Fibroblast of peridontal ligament (primary cell): ENCODE measurements at regions not wholly inside any gene's neighbourhood (a gene's known extent, or its start where the extent isn't known, plus 50 kb on each side); places are given as distances from the start of the nearest gene placed in this dataset.

ENCODE experiments used
- DNase-seq: peaks from one replicate; pipeline ENCODE4 v3.0.0-alpha.2; 2010; ENCODE audit errors: extremely low read depth

DNA sequence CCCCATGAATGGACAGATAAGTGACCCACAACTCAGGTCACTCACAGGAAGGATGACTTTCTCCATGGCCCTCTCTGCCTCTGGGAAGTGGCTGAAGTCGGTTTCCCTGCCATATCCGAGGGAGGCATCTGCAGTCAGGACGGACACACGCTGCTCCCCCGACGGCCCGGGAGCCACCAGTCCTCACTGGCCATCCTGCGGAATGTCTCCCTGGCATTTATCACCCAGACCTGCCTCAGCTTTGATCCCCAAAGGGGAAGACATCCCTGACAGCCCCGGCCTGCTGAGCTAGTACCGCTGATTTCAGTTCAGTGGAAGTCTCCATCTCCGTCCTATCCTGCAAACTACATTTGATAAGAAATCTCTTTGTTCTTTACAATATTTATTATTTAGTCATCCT lies 339.5 kb upstream of the MKI67 start:
- DNase-seq: no peak

DNA sequence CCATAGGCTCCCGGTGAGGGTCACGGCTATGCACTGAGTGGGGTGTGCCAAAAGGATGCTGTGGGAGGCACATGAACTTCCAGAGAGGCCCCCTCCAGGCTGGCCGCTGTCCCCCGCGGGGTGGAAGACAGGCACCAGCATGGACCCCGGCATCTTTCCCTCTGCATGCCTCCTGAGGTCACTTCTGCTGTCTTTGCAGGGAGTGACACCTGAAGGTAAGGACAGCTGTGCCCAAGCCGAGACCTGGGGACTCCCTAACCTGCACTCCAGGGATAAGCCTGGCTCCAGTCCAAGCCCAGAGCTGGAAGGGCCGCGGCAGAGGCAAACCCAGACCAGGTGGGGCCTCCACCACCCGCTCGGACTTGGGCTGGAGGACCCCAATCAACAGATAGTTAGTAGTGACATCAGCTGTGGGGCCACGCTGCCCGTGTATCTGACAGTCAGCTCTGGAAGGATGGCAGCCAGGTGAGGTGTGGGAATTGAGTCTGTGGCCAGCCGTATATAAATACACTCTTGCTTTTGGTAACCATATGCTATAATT lies 340.7 kb upstream of the MKI67 start:
- no peak for DNase-seq

DNA sequence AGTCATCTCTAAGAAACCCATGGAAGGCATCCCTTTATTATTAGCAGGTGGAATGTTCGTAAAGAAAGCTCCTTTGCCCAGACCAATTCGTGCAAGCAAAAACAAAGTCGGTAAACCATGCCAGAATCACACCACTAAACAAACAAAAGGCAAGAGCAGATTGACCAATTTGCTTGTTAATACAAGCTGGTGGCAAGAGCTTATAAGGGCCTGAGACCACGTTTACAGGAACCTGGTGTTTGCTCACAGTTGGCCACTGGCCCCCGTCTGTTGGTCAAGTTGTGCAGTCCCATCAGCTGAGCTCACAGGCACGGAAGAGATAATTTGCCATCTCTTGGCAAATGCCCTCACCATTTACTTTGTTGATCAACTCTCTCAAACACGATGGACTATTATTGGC lies 342.2 kb upstream of the MKI67 start:
- DNase-seq: no peak

DNA sequence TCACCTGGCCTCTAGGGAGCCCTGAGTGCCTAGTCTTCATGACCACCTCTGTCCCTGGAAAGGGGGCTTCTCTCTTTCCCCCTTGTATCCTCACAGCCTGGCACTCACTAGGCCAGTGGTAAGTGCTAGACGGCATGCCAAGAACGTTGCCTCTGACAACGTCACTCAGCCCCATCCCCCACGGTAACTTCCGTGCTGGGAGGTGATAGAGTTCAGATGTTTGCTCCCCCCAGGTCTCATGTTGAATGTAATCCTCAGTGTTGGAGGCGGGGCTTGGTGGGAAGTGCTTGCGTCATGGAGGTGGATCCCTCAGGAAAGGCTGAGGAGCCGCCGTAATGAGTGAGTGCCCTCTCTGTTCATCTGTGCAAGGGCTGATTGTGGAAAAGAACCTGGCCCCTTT lies 343.3 kb upstream of the MKI67 start:
- no peak for DNase-seq

DNA sequence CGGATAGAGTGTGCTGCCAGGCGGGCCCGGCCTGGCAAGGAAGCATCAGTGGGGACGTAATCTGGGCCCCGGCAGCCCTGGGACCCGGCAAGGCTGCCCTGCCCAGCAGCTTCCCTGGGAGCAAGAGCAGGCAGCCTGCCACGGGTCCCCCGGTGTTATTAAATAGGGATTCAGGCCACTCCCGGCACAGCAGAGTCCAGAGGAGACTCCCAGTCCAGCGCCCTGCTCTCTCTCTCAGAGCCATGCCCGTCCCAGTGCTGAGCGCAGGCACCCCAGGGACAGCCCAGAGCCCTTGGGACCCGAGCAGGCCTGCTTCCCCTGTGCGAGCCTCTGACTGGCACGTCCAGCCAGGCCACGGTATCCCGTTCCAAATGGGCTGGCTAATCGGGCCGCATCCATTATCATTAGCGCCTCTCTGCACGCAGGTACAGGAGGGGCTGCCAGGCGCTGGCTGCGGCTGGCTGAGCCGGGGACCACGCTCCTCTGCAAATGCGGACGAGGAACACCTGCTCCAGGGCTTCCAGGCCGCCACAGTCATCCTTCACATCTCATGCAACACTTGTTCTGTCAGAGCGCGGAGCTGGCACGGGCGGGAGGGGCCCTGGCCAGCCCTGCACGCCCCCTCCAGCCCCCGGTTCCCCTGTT lies 344.2 kb upstream of the MKI67 start:
- no peak for DNase-seq

DNA sequence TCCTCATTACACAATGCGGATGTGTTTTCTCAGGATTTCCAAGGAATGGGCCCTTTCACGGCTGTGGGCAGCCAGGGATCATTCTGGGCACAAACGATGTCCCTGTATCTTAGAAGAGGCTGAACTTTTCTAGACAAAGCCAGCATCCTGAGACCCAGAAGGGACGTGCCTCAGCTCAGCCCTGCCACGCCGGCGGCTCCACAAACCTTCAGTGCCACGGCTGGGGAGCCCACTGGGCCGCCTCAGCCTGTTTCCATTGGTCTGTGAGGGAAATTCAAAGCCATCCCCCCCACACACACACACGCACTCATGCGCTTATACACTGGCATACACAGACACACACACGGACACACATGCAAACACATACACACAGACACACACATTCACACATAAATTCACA lies 344.9 kb upstream of the MKI67 start:
- no peak for DNase-seq

DNA sequence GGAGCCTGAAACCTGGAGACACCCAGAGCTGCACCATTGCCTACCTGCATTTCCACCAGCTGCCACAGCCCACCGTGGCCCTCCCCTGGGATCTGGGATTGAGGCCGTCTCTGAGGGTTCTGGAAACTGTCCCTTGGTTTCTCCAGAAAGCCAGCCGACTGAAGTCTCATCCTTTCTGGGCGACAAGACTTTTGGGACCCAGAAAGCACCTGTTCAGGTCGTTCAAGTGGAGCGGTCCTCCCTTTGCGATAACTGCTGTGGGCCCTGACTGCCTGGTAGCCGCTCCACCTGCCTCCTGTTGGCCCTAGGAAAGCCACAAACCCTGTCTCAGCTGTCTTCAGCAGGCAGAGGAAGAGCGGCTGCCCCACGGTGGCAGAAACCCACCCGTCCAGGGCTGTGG lies 346.0 kb upstream of the MKI67 start:
- no peak for DNase-seq

DNA sequence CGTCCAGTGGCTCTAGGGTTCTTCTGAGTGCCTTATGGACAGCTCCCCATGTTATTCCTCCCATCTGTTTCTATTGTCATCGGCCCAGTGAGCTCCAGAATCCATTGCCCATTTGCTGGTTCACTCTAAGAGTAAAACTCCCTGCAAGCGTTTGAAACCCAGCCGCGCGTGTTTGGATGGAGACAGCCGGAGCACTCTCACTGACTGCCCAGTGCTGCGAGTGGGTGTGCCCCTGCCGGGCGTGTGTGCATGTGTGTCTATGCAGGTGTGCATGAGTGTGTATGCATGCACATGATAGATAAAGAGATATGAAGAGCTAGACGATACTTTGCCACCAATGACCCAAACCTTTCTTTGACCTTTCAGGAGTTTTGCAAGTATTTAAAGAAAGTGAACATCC lies 347.2 kb upstream of the MKI67 start:
- DNase-seq: no peak

DNA sequence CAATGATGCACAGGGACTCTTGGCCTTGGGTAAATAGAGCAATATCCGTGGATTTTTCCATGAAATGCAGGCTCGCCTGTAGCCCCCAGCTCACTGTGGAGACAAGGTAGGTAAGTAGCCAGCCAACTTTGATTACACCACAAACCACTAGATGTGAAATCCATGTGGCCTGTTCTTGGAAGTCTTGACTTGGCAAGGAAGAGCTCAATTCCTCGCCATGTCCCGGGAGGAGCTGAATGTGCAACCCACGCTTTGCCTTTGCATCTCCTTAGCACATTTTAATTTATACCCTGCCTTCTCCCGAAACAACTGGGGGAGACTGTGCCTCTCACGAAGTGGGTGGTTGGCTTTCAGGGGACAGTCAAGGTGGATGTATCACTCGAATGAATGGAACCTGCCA lies 347.7 kb upstream of the MKI67 start:
- DNase-seq: no peak

DNA sequence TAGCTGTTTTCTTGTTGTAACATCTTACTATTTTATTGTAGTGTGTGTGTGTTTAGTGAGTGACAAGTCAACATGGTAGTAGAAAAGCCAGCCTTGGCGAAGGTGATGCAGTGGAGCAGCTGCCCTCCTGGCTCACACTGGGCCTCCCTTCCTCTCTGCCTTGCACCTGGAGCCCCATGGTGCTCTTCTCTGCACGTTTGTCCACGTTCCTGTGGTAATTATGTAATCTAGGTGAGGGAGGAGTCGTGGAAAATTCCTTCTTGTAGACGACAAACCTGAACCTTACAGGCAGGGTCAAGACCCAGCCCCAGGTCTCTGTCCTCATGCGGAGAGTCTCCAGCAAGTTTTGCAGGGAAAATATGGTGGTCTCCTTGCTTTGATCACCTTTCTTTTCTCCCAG lies 348.3 kb upstream of the MKI67 start:
- DNase-seq: no peak

DNA sequence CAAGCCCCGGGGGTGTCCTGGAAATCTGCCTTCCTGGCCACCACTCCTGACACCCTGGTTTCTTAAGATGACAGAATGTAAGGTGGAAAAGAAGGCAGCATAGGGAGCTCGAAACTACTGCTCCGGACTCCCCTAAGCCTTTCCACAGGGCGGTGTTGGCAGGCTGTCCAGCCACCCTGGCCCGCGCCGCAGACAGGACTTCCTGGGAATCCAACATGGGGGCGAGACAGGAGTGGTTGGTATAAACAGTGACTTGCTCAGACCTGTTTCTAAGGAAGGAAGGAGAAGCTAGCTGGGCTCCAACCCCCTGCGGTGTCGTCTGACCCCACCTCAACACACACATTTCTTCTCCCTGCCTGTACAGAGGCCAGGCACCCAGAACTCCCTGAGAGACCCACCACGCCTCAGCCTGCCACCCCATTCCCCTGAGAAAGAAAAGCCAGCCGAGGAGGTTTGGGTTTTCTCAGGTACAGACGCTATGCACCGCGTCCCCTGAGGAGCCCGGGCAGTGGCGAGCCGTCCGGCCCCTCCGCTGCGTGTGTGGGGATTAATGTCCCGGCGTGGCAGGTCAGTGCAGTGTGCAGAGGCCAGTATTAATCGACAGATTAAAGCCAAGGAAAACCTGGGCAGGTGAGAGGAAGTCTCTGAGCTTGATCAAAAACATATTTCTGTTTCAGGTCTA lies 349.6 kb upstream of the MKI67 start:
- DNase-seq: no peak

DNA sequence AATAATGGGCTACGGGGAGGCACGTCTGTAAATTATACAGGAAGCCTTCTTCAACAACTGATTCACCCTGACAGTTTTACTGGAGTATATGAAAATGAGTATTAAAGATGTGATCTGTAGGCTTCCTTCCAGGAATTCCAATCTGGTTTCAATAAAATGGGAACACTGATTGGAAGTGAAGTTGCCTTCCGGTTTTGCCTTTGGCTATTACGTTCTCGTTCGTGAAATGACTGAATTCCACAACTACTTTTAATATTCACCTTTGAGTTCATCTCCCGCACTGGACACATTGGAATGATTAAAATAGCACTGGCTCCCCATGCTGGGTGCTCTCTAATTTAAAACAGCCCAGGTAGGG lies 350.1 kb upstream of the MKI67 start:
- no peak for DNase-seq

DNA sequence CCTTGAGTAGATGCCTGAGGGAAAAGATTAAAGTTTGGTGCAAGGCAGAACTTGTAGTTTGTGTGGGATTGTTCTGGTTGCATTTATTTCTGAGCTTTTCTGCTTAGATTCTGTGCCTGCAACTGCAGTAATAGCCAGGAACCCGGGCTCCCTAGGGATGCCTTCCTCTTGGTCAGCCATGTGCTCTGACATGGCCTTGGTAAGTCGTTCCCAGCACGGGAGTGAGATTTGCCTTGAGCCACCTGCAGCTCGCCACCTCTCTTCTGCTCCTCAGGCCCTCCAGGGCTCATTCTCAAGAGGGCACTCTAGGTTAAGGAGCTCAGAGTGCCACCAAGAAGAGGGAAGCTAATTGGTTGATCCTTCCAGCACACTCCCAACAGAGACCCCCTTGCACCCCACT lies 350.6 kb upstream of the MKI67 start:
- DNase-seq: no peak

DNA sequence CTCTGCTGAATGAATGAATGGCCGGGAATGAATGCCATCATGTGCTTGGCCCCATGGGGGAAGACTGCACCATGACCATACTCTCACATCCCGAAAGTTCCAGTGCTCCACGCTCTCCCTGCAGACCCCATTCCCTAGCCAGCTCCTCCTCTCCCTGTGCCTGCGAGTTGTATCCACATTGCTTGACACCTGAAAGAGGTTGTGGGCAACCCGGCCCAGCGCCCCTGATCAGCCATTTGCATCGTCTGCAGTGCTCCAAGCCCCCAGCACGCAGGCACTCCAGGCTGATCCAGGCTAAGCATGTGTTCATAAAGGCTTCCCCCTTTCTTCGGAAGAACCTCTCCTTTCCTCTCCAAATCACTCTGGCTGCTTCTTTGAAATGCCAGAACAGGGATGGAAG lies 354.4 kb upstream of the MKI67 start:
- DNase-seq: no peak

DNA sequence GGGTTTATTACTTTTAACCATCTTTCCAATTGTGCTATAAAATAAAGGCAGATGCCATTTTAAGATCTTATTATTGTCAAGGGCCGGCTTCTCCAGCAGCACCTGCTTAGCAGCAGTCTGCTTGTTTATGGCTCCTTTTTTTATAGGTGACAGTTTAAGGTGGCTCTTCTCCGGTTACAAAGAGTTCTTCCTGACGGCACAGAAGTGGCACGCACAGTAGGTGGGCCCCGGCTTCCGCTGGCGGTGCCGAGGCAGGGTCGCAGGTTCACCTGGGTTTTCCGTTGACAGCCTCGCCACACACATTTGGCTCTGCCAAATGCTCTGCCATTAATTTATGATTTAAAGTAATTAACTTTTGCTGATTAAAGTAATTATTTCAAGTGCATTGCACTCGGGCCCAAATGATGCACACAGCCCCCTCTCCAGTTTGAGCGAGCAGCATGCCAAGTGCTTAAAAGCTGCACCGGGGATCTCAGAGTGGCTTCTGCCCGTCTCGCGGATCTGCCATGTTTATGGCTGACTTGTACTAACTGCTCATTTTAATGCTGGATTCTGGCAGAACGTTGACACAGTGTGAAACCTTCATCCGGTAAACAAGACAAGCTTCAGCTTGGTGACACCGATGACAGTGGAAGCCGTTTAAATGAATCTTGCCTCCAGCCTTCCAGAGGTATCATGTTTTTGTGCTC lies 355.1 kb upstream of the MKI67 start:
- DNase-seq: no peak

DNA sequence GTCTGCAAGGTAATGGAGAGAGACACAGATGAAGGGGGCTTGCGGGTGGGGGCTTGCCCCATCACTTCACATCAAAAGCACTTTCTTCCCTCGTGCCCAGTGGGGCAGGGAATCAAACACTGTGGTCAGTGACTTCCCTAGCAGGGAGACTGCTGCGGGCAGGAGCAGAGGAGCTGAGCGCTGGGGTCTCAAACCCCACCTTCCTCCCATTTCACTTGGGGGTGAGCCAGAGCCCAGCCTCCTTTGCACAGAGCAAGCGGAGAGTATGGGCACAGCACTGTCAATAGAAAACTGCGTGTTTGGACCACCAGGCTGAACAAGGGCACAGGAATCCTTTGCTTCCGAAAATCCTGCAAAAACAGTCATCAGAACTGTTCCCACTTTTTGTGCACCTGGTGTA lies 355.8 kb upstream of the MKI67 start:
- no peak for DNase-seq

DNA sequence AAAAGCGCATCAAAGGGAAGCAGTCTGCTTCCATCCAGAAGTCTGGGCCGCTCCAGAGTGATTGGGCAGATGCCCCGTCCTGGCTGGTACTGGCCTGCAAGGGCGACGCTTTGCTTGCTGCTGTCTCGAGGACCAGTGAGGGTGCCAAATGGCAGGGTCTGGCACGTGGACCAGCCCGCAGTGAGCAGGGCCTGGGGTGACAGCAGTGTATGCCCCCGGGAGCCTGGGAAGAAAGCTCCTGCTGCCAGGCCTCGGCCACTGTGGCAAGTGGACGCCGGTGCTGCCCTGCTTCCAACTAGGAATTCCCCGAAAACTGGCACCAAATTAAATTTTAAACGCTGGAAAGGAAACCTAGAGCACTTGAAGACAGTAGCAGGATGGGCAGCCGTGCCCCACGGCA lies 357.0 kb upstream of the MKI67 start:
- DNase-seq: no peak

DNA sequence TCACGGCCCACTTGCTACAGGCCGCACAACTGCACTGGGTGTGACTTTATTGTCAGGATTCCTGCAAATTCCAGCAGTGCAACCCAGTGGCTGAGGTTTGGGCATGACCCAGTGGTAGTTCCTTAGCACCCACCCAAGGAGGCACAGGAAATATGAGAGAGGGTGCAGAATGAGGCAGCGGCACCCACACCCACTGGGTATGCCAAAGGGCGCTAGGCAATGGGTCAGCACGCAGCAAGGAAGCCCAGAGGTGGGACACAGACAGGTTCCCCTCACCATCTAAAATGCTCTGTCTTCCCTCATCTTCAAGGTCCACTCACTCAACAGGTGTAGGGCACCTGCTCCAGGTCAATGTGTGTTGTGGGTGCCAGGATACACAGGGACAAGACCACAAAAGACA lies 357.8 kb upstream of the MKI67 start:
- DNase-seq: no peak

DNA sequence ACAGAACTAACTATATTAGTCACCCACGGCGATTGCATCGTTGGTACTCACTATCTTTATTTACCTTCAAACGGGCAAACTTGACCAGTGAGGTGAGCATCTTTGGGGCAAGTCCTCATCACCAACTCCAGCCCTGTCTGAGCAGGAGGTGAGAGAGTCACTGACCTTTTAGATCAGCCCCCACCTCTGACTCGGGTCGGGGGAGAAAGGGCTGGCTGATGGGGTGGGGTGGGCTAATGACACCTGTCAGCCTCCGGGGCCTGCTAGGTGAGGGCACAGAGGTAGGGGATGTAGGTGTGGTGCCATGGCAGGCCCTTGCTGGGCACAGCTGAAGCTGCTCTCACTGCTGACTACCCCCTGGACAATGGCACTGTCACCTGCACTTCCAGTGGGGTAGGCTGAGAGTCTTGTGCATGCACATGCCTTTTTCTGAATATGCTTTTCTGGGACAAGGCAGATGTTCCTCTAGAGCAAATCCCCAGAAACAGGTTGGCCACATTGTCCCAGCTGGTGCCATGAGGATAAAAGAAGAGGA lies 359.5 kb upstream of the MKI67 start:
- DNase-seq: no peak

DNA sequence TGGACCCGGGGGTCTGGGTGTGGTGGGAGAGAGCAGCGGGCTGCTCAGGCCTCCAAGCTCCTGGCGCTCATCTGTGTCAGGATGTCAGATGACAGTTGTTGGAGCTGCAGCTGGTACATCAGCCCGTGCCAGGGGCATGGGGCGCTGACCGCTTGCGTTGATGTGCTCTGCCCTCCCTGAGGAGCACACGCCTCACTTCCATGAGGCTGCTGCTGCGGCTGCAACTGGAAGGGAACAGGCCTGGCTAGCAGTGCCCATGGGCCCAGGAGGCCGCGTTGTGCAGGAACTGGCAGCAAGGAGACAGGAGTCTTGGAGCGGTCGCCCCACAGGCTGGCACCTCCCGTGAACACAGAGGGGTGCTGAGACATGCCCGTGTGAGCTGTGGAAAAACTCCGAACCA lies 361.3 kb upstream of the MKI67 start:
- DNase-seq: no peak

DNA sequence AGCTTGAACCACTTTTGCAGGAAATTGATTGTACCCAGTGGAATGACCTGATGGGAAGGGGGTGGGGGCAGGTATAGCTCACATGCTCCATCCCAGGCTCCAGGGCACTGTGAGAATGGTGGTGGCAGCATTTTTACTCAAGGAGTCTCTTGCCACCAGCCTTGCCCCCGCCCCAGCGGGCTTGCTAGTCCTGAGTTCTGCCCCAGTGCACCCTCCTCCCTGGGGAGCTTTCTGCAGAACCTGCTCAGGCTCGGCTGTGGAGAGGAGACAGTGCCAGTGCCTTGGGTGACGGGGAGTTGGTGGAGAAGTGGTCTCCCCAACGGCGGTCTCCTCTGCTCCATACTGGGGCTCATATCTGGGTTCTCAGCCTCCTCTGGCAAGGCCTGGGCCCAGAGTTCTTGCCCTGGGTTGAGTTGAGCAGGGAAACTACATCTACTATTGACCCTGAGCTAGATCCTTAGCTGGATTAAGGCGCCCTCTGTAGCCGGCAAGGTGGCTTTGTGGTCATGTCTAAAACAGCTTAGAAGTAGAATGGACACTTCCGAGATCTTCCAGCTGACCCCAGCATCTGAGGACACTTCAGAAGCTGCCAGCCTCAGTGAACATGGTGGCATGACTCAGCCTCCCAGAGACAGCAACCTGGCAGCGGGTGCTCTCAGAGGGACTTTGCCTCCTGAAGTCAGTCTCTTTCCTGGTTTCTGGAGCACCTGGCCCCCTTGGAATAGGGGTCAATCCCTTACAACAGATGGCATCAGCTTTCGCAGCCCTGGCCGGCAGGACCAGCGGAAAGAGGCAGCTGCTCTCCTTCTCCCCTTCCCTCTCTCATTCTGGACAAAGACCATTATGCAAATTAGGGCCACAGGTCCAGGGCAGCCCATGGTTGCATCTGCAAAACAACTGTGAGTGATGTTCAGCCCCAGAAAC lies 363.4 kb upstream of the MKI67 start:
- no peak for DNase-seq

DNA sequence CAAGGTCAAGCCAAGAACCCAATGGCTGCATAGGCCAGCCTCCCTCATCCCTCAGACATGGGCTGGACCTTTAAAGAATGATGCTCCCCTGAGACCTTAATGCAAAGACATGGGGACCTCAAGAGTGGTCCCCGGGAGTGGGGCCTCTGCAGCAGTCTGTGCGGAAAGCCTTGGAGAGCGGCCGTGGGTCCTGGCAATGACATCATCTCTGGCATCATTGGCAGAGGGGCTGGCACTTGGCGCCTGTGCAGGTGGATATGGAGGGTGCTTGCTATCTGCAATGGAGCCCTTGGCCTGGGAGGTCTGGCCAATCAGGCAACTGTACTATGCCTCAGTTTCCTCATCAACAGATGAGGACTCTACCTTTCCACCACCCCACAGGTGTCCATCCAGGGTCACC lies 365.5 kb upstream of the MKI67 start:
- no peak for DNase-seq
